Nephron (organoid): ENCODE measurements at regions not wholly inside any gene's neighbourhood (a gene's known extent, or its start where the extent isn't known, plus 50 kb on each side); places are given as distances from the start of the nearest gene placed in this dataset.
"Not testable (repeated sequence)": the region's sequence is repeated elsewhere in the genome, so short reads cannot be mapped to it uniquely, and the experiment has no call there.

Experiments
- H3K27ac Mint-ChIP-seq, 3 experiments: 2 replicates each; pipeline ENCODE4 v1.8.0; 2020; ENCODE audit warnings: mixed read lengths in 3 of 3, mild to moderate bottlenecking in 2 of 3, moderate library complexity in 1 of 3
- H3K27me3 Mint-ChIP-seq: 2 replicates; pipeline ENCODE4 v1.8.0; 2021; ENCODE audit warnings: low read depth, mild to moderate bottlenecking, moderate library complexity, mixed read lengths
- H3K36me3 Mint-ChIP-seq: 2 replicates; pipeline ENCODE4 v1.8.0; 2020; ENCODE audit warnings: low read depth, mixed read lengths
- H3K4me1 Mint-ChIP-seq: 2 replicates; pipeline ENCODE4 v1.8.0; 2020; ENCODE audit warnings: mixed read lengths
- H3K4me3 Mint-ChIP-seq, 3 experiments: 2 replicates each; pipeline ENCODE4 v1.8.0; 2020; ENCODE audit warnings: mild to moderate bottlenecking in 3 of 3, mixed read lengths in 3 of 3, moderate library complexity in 2 of 3
- H3K9me3 Mint-ChIP-seq: 2 replicates; pipeline ENCODE4 v1.8.0; 2020; ENCODE audit warnings: mixed read lengths
- CTCF ChIP-seq, 3 experiments: fragments of 200-600 bp; sonication (generic); IDR thresholded peaks; one replicate each; pipeline ENCODE4 v1.5.0; 2021; ENCODE audit warnings: antibody characterized with exemption in 3 of 3; ENCODE audit not compliant: unreplicated experiment in 3 of 3

GRCh38 chr17:51425773-51426172 is 165.4 kb downstream of the UTP18 start:
- H3K27ac Mint-ChIP-seq = no peak overlapping the region
- no peaks in the 10 kb centered on the region for H3K36me3 Mint-ChIP-seq
- TF ChIP-seq CTCF (IDR thresholded peaks at IDR 0.05; ENCODE audit: unreplicated experiment in 3 of 3) = no peak
- H3K9me3 Mint-ChIP-seq = peaks cover 13% of the 10 kb centered on the region
- H3K4me3 Mint-ChIP-seq = no peak overlapping the region
- peaks cover 9% of the 10 kb centered on the region for H3K4me1 Mint-ChIP-seq
- peaks cover 19% of the 10 kb centered on the region for H3K27me3 Mint-ChIP-seq

DNA sequence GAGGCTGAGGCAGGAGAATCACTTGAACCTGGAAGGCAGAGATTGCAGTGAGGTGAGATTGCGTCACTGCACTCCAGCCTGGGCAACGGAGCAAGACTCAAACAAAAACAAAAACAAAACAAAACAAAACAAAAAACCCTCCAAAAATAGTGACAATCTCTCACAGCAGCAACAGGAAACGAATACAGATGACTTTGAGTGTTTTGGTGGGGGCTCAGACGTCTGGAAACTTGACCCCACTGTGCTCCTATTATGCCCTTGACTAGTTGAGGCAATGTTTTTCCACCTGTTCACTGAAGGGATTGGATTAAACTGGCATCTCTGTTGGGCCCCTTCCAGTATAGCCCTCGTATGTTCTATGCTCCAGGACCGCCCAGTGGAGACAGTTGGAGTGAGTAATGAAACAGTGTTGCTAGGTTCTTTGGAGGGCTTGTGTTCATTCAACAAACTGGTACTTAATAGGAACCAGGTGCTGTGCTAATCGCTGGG is 167.0 kb downstream of the UTP18 start:
- Mint-ChIP-seq H3K4me1 (peaks cover 9% of the 10 kb centered on the region), H3K4me3 (no peak overlapping the region), H3K27ac (peak overlapping the region; percentile 4 to 70 (median 29)), H3K9me3 (peaks cover 15% of the 10 kb centered on the region), H3K27me3 (peaks cover 16% of the 10 kb centered on the region), H3K36me3 (no peaks in the 10 kb centered on the region)
- no peak for TF ChIP-seq CTCF (IDR thresholded peaks at IDR 0.05; ENCODE audit: unreplicated experiment in 3 of 3)

- peak overlapping the region; percentile 4 to 70 (median 29) for H3K27ac Mint-ChIP-seq
- no peaks in the 10 kb centered on the region for H3K36me3 Mint-ChIP-seq
- peaks cover 11% of the 10 kb centered on the region for H3K27me3 Mint-ChIP-seq
- TF ChIP-seq CTCF (IDR thresholded peaks at IDR 0.05; ENCODE audit: unreplicated experiment in 3 of 3) = no peak
- peaks cover 13% of the 10 kb centered on the region for H3K9me3 Mint-ChIP-seq
- peaks cover 9% of the 10 kb centered on the region for H3K4me1 Mint-ChIP-seq
- H3K4me3 Mint-ChIP-seq = no peak overlapping the region
These were observed 167.5 kb downstream of the UTP18 start for GRCh38 chr17:51427856-51428255.

DNA sequence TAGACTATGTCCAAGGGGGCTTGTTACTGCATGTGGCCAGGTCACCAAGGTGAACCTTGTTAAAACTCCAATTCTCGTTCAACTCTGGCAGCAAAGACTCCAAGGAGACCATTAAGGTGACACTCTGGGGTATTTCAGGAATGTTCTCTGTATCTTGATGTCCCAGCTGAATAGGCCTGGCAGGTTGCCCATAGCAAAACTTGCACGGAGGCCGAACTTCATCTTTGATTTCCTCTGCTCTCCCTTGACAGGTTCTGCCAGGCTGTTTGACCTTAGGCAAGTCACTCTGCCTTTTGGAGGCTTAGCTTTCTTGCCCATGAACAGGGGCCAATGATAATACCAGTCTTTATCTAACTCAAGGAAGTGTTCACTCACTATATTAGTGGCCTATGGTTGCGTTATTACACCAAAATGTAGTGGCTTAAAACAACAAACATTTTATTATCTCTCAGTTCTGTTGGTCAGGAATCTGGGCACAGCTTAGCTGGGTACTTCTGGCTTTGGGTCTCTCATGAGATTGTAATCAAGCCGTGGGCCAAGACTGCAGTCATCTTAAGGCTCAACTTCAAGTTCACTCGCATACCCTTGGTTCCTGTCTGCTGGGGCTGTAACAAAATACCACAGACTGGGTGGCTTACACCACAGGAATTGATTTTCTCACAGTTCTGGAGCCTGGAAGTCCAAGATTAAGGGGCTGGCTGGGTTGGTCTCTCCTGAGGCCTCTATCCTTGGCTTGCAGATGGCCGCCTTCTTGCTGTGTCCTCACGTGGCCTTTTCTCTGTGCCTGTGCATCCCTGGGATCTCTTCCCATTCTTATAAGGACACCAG is 168.5 kb downstream of the UTP18 start:
- peaks cover 10% of the 10 kb centered on the region for H3K9me3 Mint-ChIP-seq

DNA sequence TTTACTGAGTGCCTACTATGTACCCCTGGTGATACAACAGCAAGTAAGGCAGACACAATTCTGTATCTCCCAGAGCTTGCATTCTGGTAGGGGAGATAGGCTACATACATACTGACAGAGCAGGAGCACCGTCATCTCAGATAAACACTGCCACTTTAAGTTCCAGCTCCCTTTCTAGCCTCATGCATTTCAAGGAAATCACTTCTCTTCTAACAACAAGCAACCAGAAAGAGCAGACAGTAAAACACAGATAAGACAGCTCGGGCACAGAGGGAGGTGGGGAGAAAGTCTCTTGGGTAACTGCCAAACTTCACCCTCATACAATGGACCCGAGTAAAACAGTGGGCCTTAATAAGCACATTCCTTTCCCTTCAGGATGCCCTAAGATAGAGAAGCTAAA is 169.6 kb downstream of the UTP18 start:
- H3K27me3 Mint-ChIP-seq, H3K4me1 Mint-ChIP-seq, H3K4me3 Mint-ChIP-seq, H3K36me3 Mint-ChIP-seq, H3K27ac Mint-ChIP-seq: not testable (repeated sequence)
- H3K9me3 Mint-ChIP-seq = peaks cover 10% of the 10 kb centered on the region

More for the DNA sequence above, 168.5 kb downstream of the UTP18 start:
- Mint-ChIP-seq H3K27me3 (peaks cover 5% of the 10 kb centered on the region), H3K4me3 (no peak overlapping the region), H3K4me1 (peaks cover 9% of the 10 kb centered on the region), H3K27ac (no peak overlapping the region), H3K36me3 (no peaks in the 10 kb centered on the region)
- TF ChIP-seq CTCF (IDR thresholded peaks at IDR 0.05; ENCODE audit: unreplicated experiment in 3 of 3) = no peak

GRCh38 chr17:51430591-51430990 is 170.2 kb downstream of the UTP18 start:
- Mint-ChIP-seq H3K4me1 (peaks cover 9% of the 10 kb centered on the region), H3K27ac (no peak overlapping the region), H3K27me3 (peaks cover 5% of the 10 kb centered on the region), H3K36me3 (no peaks in the 10 kb centered on the region), H3K4me3 (no peak overlapping the region), H3K9me3 (peaks cover 10% of the 10 kb centered on the region)
- no peak for TF ChIP-seq CTCF (IDR thresholded peaks at IDR 0.05; ENCODE audit: unreplicated experiment in 3 of 3)
